ENCODE measurements at regions not wholly inside any gene's neighbourhood (a gene's known extent, or its start where the extent isn't known, plus 50 kb on each side); places are given as distances from the start of the nearest gene placed in this dataset.
A peak's percentile ranks its signal among the peaks of the same experiment; 100 is the strongest.

GRCh38 chr16:85208643-85209520, 96.6 kb upstream of the CIBAR2 start:
- Histone ChIP-seq H3K27ac (no peak overlapping the region), H3K27me3 (no peaks in the 10 kb centered on the region), H4K20me1 (ENCODE audit: insufficient read depth, poor library complexity, severe bottlenecking) (no peaks in the 10 kb centered on the region), H3K4me2 (no peak overlapping the region), H3K4me3 (no peak overlapping the region), H3K9me3 (ENCODE audit: low read depth) (no peaks in the 10 kb centered on the region), H3K4me1 (ENCODE audit: insufficient read depth) (peaks cover 63% of the 10 kb centered on the region), H3K9me2 (replicated peaks; ENCODE audit: insufficient read depth) (no peaks in the 10 kb centered on the region), H2AFZ (no peak overlapping the region), H3K36me3 (replicated peaks; ENCODE audit: insufficient read depth, low read depth) (no peaks in the 10 kb centered on the region), H3K79me2 (peaks cover 66% of the 10 kb centered on the region)
- no peak for TF ChIP-seq EZH2 (IDR thresholded peaks at IDR 0.05; ENCODE audit: borderline replicate concordance)
- TF ChIP-seq CTCF (IDR thresholded peaks at IDR 0.05; ENCODE audit: poor library complexity), result no peak
- TF ChIP-seq EZH2phosphoT487 (IDR thresholded peaks at IDR 0.05; ENCODE audit: low read depth, severe bottlenecking, unreplicated experiment), result no peak
- WGBS (ENCODE audit: low lambda C conversion rate, missing lambda C conversion rate), result 97% methylated on average over 27 of the region's 38 CpGs
- DNase-seq (ENCODE audit: low spot score), result no peak

GRCh38 chr16:85209526-85210121, 97.4 kb upstream of the CIBAR2 start:
- TF ChIP-seq EZH2 (IDR thresholded peaks at IDR 0.05; ENCODE audit: borderline replicate concordance), result no peak
- DNase-seq (ENCODE audit: low spot score), result no peak
- H3K9me3 ChIP-seq (ENCODE audit: low read depth), result no peaks in the 10 kb centered on the region
- peaks cover 63% of the 10 kb centered on the region for H3K79me2 ChIP-seq
- H3K36me3 ChIP-seq (replicated peaks; ENCODE audit: insufficient read depth, low read depth), result no peaks in the 10 kb centered on the region
- no peaks in the 10 kb centered on the region for H4K20me1 ChIP-seq (ENCODE audit: insufficient read depth, poor library complexity, severe bottlenecking)
- WGBS (ENCODE audit: low lambda C conversion rate, missing lambda C conversion rate), result 75% methylated on average over 16 of the region's 17 CpGs
- H3K4me3 ChIP-seq, result no peak overlapping the region
- H3K27me3 ChIP-seq, result no peaks in the 10 kb centered on the region
- H3K4me2 ChIP-seq, result no peak overlapping the region
- H2AFZ ChIP-seq, result no peak overlapping the region
- no peak overlapping the region for H3K27ac ChIP-seq
- peaks cover 60% of the 10 kb centered on the region for H3K4me1 ChIP-seq (ENCODE audit: insufficient read depth)
- H3K9me2 ChIP-seq (replicated peaks; ENCODE audit: insufficient read depth), result no peaks in the 10 kb centered on the region

GRCh38 chr16:85210423-85211169, 98.3 kb upstream of the CIBAR2 start:
- no peak overlapping the region for H3K4me2 ChIP-seq

More at GRCh38 chr16:85210423-85211169, 98.3 kb upstream of the CIBAR2 start:
- WGBS (ENCODE audit: low lambda C conversion rate, missing lambda C conversion rate), result 92% methylated on average over 8 of the region's 8 CpGs
- Histone ChIP-seq H3K4me3 (no peak overlapping the region), H3K36me3 (replicated peaks; ENCODE audit: insufficient read depth, low read depth) (no peaks in the 10 kb centered on the region), H3K9me2 (replicated peaks; ENCODE audit: insufficient read depth) (no peaks in the 10 kb centered on the region), H3K9me3 (ENCODE audit: low read depth) (no peaks in the 10 kb centered on the region), H3K27me3 (no peaks in the 10 kb centered on the region), H2AFZ (no peak overlapping the region), H3K79me2 (peaks cover 55% of the 10 kb centered on the region), H4K20me1 (ENCODE audit: insufficient read depth, poor library complexity, severe bottlenecking) (no peaks in the 10 kb centered on the region), H3K4me1 (ENCODE audit: insufficient read depth) (peaks cover 54% of the 10 kb centered on the region), H3K27ac (peak overlapping the region; percentile 9)
- no peak for TF ChIP-seq EZH2phosphoT487 (IDR thresholded peaks at IDR 0.05; ENCODE audit: low read depth, severe bottlenecking, unreplicated experiment)
- TF ChIP-seq CTCF (IDR thresholded peaks at IDR 0.05; ENCODE audit: poor library complexity), result no peak
- no peak for TF ChIP-seq EZH2 (IDR thresholded peaks at IDR 0.05; ENCODE audit: borderline replicate concordance)
- DNase-seq (ENCODE audit: low spot score), result no peak

All from hepatocyte (in vitro differentiated cells).